ENCODE measurements at regions not wholly inside any gene's neighbourhood (a gene's known extent, or its start where the extent isn't known, plus 50 kb on each side); places are given as distances from the start of the nearest gene placed in this dataset.

DNA sequence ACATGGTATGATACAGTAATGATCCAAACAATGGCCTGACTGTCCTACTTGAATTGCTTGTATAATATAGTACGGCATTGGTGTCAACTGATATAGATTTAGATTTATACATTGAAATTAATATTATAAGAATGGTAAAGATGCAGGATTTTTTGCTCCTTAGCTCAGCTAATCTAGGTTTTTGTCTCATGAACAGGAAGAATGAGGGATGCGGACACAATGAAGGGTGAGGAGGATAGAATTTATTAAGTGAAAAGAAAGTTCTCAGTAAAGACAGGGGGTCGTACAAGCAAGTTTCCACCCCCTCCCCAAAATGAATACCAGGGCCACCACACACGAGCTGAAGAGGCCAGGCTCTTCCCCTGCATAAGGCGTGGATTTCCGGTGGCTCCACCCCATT, 96.1 kb downstream of the KCNA5 start:
- no peak for TF ChIP-seq REST (IDR thresholded peaks at IDR 0.05; ENCODE audit: low read depth, low read length)
- no peak for TF ChIP-seq MAX (IDR thresholded peaks at IDR 0.05; ENCODE audit: low read depth)
- no peak for TF ChIP-seq CTCF (IDR thresholded peaks at IDR 0.05)
- TF ChIP-seq USF1 (IDR thresholded peaks at IDR 0.05; ENCODE audit: borderline replicate concordance, low read depth) = no peak
- TF ChIP-seq NRF1 (IDR thresholded peaks at IDR 0.05; ENCODE audit: low read depth, low read length) = no peak
- no peak for TF ChIP-seq POLR2AphosphoS5 (IDR thresholded peaks at IDR 0.05; ENCODE audit: low read depth, low read length)
- TF ChIP-seq SIN3A (IDR thresholded peaks at IDR 0.05; ENCODE audit: borderline replicate concordance, low read depth, low read length) = no peak
- TF ChIP-seq RAD21 (IDR thresholded peaks at IDR 0.05; ENCODE audit: low read length) = no peak
- TF ChIP-seq RCOR1 (IDR thresholded peaks at IDR 0.05; ENCODE audit: low read length) = no peak
- no peak for TF ChIP-seq JUND (IDR thresholded peaks at IDR 0.05)
- TF ChIP-seq USF2 (IDR thresholded peaks at IDR 0.05; ENCODE audit: borderline replicate concordance, low read depth, low read length) = no peak
- TF ChIP-seq, protein P1, sequence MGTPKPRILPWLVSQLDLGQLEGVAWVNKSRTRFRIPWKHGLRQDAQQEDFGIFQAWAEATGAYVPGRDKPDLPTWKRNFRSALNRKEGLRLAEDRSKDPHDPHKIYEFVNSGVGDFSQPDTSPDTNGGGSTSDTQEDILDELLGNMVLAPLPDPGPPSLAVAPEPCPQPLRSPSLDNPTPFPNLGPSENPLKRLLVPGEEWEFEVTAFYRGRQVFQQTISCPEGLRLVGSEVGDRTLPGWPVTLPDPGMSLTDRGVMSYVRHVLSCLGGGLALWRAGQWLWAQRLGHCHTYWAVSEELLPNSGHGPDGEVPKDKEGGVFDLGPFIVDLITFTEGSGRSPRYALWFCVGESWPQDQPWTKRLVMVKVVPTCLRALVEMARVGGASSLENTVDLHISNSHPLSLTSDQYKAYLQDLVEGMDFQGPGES (IDR thresholded peaks at IDR 0.05; ENCODE audit: low read depth, low read length) = no peak
- TF ChIP-seq TAF1 (IDR thresholded peaks at IDR 0.05; ENCODE audit: borderline replicate concordance, low read depth, low read length) = no peak
- no peak for TF ChIP-seq PBX3 (IDR thresholded peaks at IDR 0.05)
